Pancreas (tissue), 10 donors: ENCODE measurements at regions not wholly inside any gene's neighbourhood (a gene's known extent, or its start where the extent isn't known, plus 50 kb on each side); places are given as distances from the start of the nearest gene placed in this dataset.
A peak's percentile ranks its signal among the peaks of the same experiment; 100 is the strongest.

Experiments
- ATAC-seq, 4 donors: fragments of 200-7000 bp; cut with Tn5 transposase; one replicate each; pipeline versions ENCODE4 v1.8.0 to v1.9.1; 2020; ENCODE audit warnings: mild to moderate bottlenecking in 4 of 4, moderate library complexity in 4 of 4
- DNase-seq, 6 donors: peaks; one replicate each; pipeline ENCODE4 v3.0.0-alpha.2; 2020
- FAIRE-seq: peaks from 2 replicates; lab custom pipeline; 2012; peaks lifted over from hg19 to GRCh38; lab: Jason Lieb, UNC
- H3K27ac ChIP-seq, 4 donors: fragments of 200-600 bp; sonication (generic); 1 replicate in 3 of 4; 2 replicates in 1 of 4; pipeline versions ENCODE4 v1.5.0 to v1.8.0; 2020
- H3K27me3 ChIP-seq, 4 donors: fragments of 200-600 bp; one replicate each; pipeline ENCODE4 v1.8.0; 2021
- H3K36me3 ChIP-seq, 3 donors: fragments of 200-600 bp; sonication (generic) in 1 of 3; one replicate each; pipeline versions ENCODE4 v1.5.0 to v1.8.0; 2020 to 2021
- H3K4me1 ChIP-seq, 3 donors: fragments of 200-600 bp; one replicate each; pipeline ENCODE4 v1.8.0; 2021
- H3K4me3 ChIP-seq, 4 donors: fragments of 200-600 bp; sonication (generic) in 2 of 4; one replicate each; pipeline versions ENCODE4 v1.5.0 to v1.8.0; 2020 to 2021
- H3K9me3 ChIP-seq, 4 donors: fragments of 200-600 bp; one replicate each; pipeline ENCODE4 v1.8.0; 2021
- CTCF ChIP-seq, 4 donors: fragments of 200-600 bp; sonication (generic) in 3 of 4; IDR thresholded peaks; one replicate each; pipeline versions ENCODE4 v1.5.0 to v1.8.0; 2021; ENCODE audit warnings: antibody characterized with exemption in 4 of 4
- WGBS, 2 donors: extraction: QIAGEN DNeasy Blood & Tissue Kit; methylation state at CpG; one replicate each; pipeline ENCODE4 v1.1.7; 2013; 5-methylcytosine and 5-hydroxymethylcytosine counted together
- intact Hi-C, 3 donors: fragments of 100-400 bp; cut with DNase I; formaldehyde crosslinking; loops; one replicate each; pipeline versions ENCODE4 v1.11.1 to v1.14.2; 2022
- donor health status: healthy with polysubstance abuse.
- donor health status: DM: no; HTN: no; CAD: no; lungs with moderate emphysema.
- donor health status: DM: no; HTN: no; CAD: no.
- donor health status: control.
- donor health status: control.
- donor health status: Bipolar disorder and iron deficiency.
- donor health status: DM: yes; HTN: yes; CAD: no.
- donor health status: DM: no; HTN: no; CAD: no.
- donor health status: DM: no; HTN: no; CAD: no.
- donor health status: DM: yes; HTN: yes; CAD: no.

GRCh38 chr3:107987036-107987939 is 103.5 kb downstream of the CD47 start:
- FAIRE-seq (no peak), ATAC-seq (peak; percentile 63 to 90 (median 82)), DNase-seq (peak in 4 of 6 donors; percentile 41 to 71 (median 58))
- Histone ChIP-seq H3K4me3 (no peak overlapping the region), H3K9me3 (peaks cover 0 to 3% (median 0%) of the 10 kb centered on the region in 4 donors), H3K27me3 (no peaks in the 10 kb centered on the region), H3K4me1 (peaks cover 0 to 22% (median 0%) of the 10 kb centered on the region in 3 donors), H3K27ac (peak overlapping the region in 2 of 4 donors; percentile 63 to 69), H3K36me3 (no peaks in the 10 kb centered on the region)
- WGBS, 2 donors, result 47 to 54% methylated on average over 8 of the region's 8 CpGs
- intact Hi-C loops, result no loop called here
- TF ChIP-seq CTCF (IDR thresholded peaks at IDR 0.05), result no peak

GRCh38 chr3:107986505-107986904 is 104.3 kb downstream of the CD47 start:
- Histone ChIP-seq H3K4me3 (no peak overlapping the region), H3K4me1 (peaks cover 0 to 22% (median 0%) of the 10 kb centered on the region in 3 donors), H3K27ac (peak overlapping the region in 2 of 4 donors; percentile 63 to 69), H3K36me3 (no peaks in the 10 kb centered on the region), H3K9me3 (peaks cover 0 to 3% (median 0%) of the 10 kb centered on the region in 4 donors), H3K27me3 (no peaks in the 10 kb centered on the region)
- TF ChIP-seq CTCF (IDR thresholded peaks at IDR 0.05), result no peak
- FAIRE-seq (no peak), DNase-seq (no peak), ATAC-seq (no peak)
- 76 to 79% methylated on average over 4 of the region's 4 CpGs for WGBS, 2 donors
- intact Hi-C loops, result no loop called here

GRCh38 chr3:107985496-107985895 is 105.3 kb downstream of the CD47 start:
- Histone ChIP-seq H3K27ac (peak overlapping the region in 2 of 4 donors; percentile 35 to 69), H3K36me3 (no peaks in the 10 kb centered on the region), H3K4me3 (no peak overlapping the region), H3K4me1 (peaks cover 0 to 22% (median 0%) of the 10 kb centered on the region in 3 donors), H3K9me3 (peaks cover 0 to 3% (median 0%) of the 10 kb centered on the region in 4 donors), H3K27me3 (no peaks in the 10 kb centered on the region)
- FAIRE-seq (no peak), ATAC-seq (no peak), DNase-seq (no peak)
- intact Hi-C loops, result no loop called here
- TF ChIP-seq CTCF (IDR thresholded peaks at IDR 0.05), result no peak
- 52 to 59% methylated on average over 4 of the region's 4 CpGs for WGBS, 2 donors

GRCh38 chr3:107983247-107983646 is 107.6 kb downstream of the CD47 start:
- Histone ChIP-seq H3K4me3 (no peak overlapping the region), H3K27ac (no peak overlapping the region), H3K4me1 (peaks cover 0 to 22% (median 0%) of the 10 kb centered on the region in 3 donors), H3K36me3 (no peaks in the 10 kb centered on the region), H3K27me3 (no peaks in the 10 kb centered on the region), H3K9me3 (peaks cover 0 to 3% (median 0%) of the 10 kb centered on the region in 4 donors)
- DNase-seq (no peak), ATAC-seq (no peak), FAIRE-seq (no peak)
- intact Hi-C loops, result no loop called here
- 84 to 93% methylated on average over 3 of the region's 3 CpGs for WGBS, 2 donors
- TF ChIP-seq CTCF (IDR thresholded peaks at IDR 0.05), result no peak
